HEK293T (cell line): ENCODE measurements at regions not wholly inside any gene's neighbourhood (a gene's known extent, or its start where the extent isn't known, plus 50 kb on each side); places are given as distances from the start of the nearest gene placed in this dataset.

Experiments used
- CTCF ChIA-PET: fragments of 350-600 bp; formaldehyde crosslinking; extraction: SDS; loops from one replicate; lab custom pipeline; 2021; ENCODE audit warnings: antibody characterized with exemption, inconsistent platforms; lab: Yijun Ruan, JAX
- POLR2A ChIA-PET: fragments of 350-600 bp; formaldehyde crosslinking; extraction: SDS; loops from one replicate; lab custom pipeline; 2020; ENCODE audit warnings: antibody characterized with exemption, inconsistent platforms; lab: Yijun Ruan, JAX
- DNase-seq: peaks from one replicate; pipeline ENCODE4 v3.0.0; 2012; ENCODE audit warnings: mixed read lengths; ENCODE audit errors: extremely low spot score
- ARNT ChIP-seq: fragments of 450-650 bp; IDR thresholded peaks from 2 replicates; pipeline ENCODE4 v1.6.1; 2017; ENCODE audit warnings: mild to moderate bottlenecking
- BHLHE40 ChIP-seq: fragments of 450-650 bp; IDR thresholded peaks from 2 replicates; pipeline ENCODE4 v1.6.1; 2016; ENCODE audit warnings: mild to moderate bottlenecking, moderate library complexity, borderline replicate concordance
- CTBP1 ChIP-seq: fragments of 450-650 bp; IDR thresholded peaks from 2 replicates; pipeline ENCODE4 v1.6.1; 2016; ENCODE audit warnings: borderline replicate concordance
- ELF4 ChIP-seq: fragments of 450-650 bp; IDR thresholded peaks from 2 replicates; pipeline ENCODE4 v1.6.1; 2017; ENCODE audit warnings: antibody characterized with exemption
- FOXA1 ChIP-seq: fragments of 450-650 bp; IDR thresholded peaks from 2 replicates; pipeline ENCODE4 v1.6.1; 2016; ENCODE audit warnings: mild to moderate bottlenecking
- FOXK2 ChIP-seq: fragments of 450-650 bp; IDR thresholded peaks from 2 replicates; pipeline ENCODE4 v1.6.1; 2016; ENCODE audit warnings: mild to moderate bottlenecking
- FOXM1 ChIP-seq: fragments of 450-650 bp; IDR thresholded peaks from 2 replicates; pipeline ENCODE4 v1.6.1; 2017; ENCODE audit warnings: mild to moderate bottlenecking, borderline replicate concordance
- HDGF ChIP-seq: fragments of 450-650 bp; IDR thresholded peaks from 2 replicates; pipeline ENCODE4 v1.6.1; 2017; ENCODE audit warnings: antibody characterized with exemption, borderline replicate concordance
- L3MBTL2 ChIP-seq: fragments of 450-650 bp; conservative IDR thresholded peaks from 2 replicates; pipeline ENCODE4 v1.6.1; 2016; ENCODE audit warnings: mild to moderate bottlenecking
- LEF1 ChIP-seq: fragments of 450-650 bp; IDR thresholded peaks from 2 replicates; pipeline ENCODE4 v1.6.1; 2017; ENCODE audit warnings: mild to moderate bottlenecking, borderline replicate concordance
- NFRKB ChIP-seq: fragments of 450-650 bp; IDR thresholded peaks from 2 replicates; pipeline ENCODE4 v1.6.1; 2016; ENCODE audit warnings: mild to moderate bottlenecking, moderate library complexity
- SP1 ChIP-seq: fragments of 450-650 bp; IDR thresholded peaks from 2 replicates; pipeline ENCODE4 v1.6.1; 2017
- SUZ12 ChIP-seq: fragments of 450-650 bp; IDR thresholded peaks from 2 replicates; pipeline ENCODE4 v1.6.1; 2016; ENCODE audit warnings: mild to moderate bottlenecking
- TARDBP ChIP-seq: fragments of 450-650 bp; IDR thresholded peaks from 2 replicates; pipeline ENCODE4 v1.6.1; 2016
- ZNF384 ChIP-seq: fragments of 450-650 bp; IDR thresholded peaks from 2 replicates; pipeline ENCODE4 v1.6.1; 2016
- TF ChIP-seq, protein P1 (sequence below): fragments of 450-650 bp; IDR thresholded peaks from 2 replicates; pipeline ENCODE4 v1.6.1; 2016

DNA sequence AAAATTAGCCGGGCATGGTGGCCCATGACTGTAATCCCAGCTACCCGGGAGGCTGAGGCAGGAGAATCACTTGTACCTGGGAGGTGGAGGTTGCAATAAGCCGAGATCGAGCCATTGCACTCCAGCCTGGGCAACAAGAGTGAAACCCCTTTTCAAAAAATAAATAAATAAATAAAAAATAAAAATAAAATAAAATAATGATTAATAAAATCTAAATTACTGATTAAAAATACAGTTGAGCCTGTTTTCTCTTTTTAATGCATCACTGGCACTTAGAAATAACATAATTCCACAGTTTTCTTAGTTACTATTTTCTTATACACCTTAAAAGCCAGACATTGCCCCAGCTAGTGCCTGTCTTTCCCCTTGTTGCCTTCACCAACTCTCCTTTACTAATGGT, 922.8 kb upstream of the GJE1 start:
- no peak for DNase-seq
- CTCF ChIA-PET: no interaction called here
- TF ChIP-seq SP1: no peak
- TF ChIP-seq LEF1: no peak
- no peak for TF ChIP-seq SUZ12
- no peak for TF ChIP-seq FOXM1
- TF ChIP-seq NFRKB: no peak
- no peak for TF ChIP-seq L3MBTL2
- TF ChIP-seq ELF4: no peak
- TF ChIP-seq ZNF384: no peak
- TF ChIP-seq HDGF: no peak
- TF ChIP-seq CTBP1: no peak
- no peak for TF ChIP-seq FOXK2
- TF ChIP-seq ARNT: no peak
- no peak for TF ChIP-seq BHLHE40
- TF ChIP-seq, protein P1, sequence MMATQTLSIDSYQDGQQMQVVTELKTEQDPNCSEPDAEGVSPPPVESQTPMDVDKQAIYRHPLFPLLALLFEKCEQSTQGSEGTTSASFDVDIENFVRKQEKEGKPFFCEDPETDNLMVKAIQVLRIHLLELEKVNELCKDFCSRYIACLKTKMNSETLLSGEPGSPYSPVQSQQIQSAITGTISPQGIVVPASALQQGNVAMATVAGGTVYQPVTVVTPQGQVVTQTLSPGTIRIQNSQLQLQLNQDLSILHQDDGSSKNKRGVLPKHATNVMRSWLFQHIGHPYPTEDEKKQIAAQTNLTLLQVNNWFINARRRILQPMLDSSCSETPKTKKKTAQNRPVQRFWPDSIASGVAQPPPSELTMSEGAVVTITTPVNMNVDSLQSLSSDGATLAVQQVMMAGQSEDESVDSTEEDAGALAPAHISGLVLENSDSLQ: no peak
- TF ChIP-seq TARDBP: no peak
- no peak for TF ChIP-seq FOXA1
- POLR2A ChIA-PET: no interaction called here

DNA sequence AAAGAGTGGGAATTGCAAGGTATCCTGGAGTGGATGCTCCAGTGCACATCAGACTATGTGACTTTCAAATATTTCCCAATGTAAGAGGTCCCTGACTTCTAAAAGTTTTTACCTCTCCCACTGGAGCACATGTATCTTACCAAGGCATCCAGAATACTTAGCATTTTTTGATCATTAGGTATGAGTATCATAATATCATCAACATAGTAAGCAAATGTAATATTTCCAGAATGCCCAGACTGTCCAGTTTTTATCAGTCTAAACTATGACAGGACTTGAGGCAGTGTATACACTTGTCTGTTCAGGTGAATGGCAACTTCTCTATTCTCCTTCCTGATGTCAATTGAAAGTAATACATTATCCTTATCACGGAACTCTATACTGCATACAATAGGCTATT, 924.6 kb upstream of the GJE1 start:
- CTCF ChIA-PET: no interaction called here
- POLR2A ChIA-PET: no interaction called here
- no peak for DNase-seq
- no peak for TF ChIP-seq NFRKB
- no peak for TF ChIP-seq SUZ12
- TF ChIP-seq, protein P1: no peak
- TF ChIP-seq ARNT: no peak
- TF ChIP-seq LEF1: no peak
- TF ChIP-seq TARDBP: no peak
- TF ChIP-seq CTBP1: no peak

DNA sequence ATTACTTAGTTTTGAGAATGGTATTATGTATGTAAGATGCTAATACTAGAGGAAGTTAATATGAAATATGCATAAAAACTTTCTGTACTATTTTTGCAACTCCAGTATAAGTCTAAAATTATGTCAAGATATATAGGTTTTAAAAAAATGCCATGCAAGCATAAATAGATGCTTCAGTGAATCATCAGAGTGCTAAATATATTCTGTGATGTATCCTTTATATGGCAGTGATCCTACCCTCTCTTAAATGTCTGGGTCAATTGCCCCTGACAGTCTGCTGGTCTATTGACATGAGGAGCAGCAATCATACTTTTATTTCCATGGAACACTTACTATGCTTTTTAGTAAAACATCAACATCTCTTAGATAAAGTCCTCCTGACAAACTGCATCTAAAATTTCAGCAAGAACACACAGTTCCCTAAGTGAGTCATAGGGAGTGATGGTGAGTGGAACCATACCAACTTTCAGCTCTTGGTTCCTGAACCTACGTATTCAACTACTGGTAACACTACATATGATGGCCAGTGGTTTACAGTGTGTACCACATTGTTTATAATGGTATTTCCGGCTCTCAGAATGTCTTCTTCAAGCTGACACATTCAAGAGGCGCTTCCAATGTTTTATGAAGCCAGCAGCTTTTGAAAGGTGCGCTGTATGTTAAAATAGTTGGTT, 928.7 kb upstream of the GJE1 start:
- DNase-seq: no peak
- POLR2A ChIA-PET: no interaction called here
- TF ChIP-seq FOXA1 (no peak), BHLHE40 (no peak), L3MBTL2 (no peak), FOXM1 (no peak), ELF4 (no peak), NFRKB (no peak), SUZ12 (no peak), LEF1 (no peak), SP1 (no peak), ZNF384 (no peak), TARDBP (no peak), CTBP1 (no peak), HDGF (no peak), FOXK2 (no peak), ARNT (no peak)
- TF ChIP-seq, protein P1: no peak
- CTCF ChIA-PET: no interaction called here

DNA sequence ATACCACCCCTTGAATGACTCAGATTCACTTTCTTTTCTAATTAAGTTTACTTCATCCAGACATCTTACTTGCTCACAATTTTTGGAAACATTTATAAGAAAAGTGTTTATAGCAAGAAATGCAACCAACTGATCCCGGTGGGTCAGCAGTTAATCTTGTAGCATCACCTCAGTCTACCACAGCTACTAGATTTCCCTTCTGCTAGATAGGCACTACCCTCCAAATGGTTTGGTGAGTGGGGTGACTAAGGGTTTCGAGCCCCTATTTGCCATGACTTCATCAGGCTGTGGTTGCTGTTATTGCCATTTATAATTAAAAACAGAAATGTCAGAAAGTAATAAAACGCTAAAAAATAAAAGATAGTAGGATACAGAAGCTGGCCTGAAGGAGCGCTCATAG, 930.1 kb upstream of the GJE1 start:
- no peak for DNase-seq
- POLR2A ChIA-PET: no interaction called here
- no peak for TF ChIP-seq CTBP1
- no peak for TF ChIP-seq L3MBTL2
- TF ChIP-seq SP1: no peak
- no peak for TF ChIP-seq FOXA1
- CTCF ChIA-PET: no interaction called here

DNA sequence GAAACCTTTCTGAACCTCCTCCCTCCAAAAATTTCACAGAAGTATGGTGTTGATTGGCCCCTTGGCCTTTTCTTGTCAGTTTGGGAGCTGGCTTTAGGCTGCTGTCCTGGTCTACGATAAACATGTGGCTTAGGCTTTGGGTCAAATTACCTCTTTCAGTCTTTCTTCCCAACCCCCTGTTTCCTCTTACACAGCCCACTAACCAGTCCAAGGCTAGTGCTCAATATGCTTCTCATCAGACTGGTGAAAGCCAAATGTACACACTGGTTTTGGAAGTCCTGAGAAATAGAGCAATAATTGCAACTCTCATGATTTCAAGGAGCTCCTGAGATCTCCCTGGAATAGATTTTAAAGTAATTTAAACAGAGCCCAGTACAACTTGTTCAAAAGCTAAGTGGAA, 933.7 kb upstream of the GJE1 start:
- DNase-seq: no peak
- no peak for TF ChIP-seq TARDBP
- no peak for TF ChIP-seq HDGF
- no peak for TF ChIP-seq ARNT
- no peak for TF ChIP-seq ELF4
- no peak for TF ChIP-seq FOXM1
- no peak for TF ChIP-seq ZNF384
- TF ChIP-seq SUZ12: no peak
- TF ChIP-seq L3MBTL2: no peak
- no peak for TF ChIP-seq FOXA1
- no peak for TF ChIP-seq CTBP1
- TF ChIP-seq NFRKB: no peak
- TF ChIP-seq LEF1: no peak
- TF ChIP-seq SP1: no peak
- TF ChIP-seq, protein P1: no peak
- CTCF ChIA-PET: no interaction called here
- POLR2A ChIA-PET: no interaction called here

DNA sequence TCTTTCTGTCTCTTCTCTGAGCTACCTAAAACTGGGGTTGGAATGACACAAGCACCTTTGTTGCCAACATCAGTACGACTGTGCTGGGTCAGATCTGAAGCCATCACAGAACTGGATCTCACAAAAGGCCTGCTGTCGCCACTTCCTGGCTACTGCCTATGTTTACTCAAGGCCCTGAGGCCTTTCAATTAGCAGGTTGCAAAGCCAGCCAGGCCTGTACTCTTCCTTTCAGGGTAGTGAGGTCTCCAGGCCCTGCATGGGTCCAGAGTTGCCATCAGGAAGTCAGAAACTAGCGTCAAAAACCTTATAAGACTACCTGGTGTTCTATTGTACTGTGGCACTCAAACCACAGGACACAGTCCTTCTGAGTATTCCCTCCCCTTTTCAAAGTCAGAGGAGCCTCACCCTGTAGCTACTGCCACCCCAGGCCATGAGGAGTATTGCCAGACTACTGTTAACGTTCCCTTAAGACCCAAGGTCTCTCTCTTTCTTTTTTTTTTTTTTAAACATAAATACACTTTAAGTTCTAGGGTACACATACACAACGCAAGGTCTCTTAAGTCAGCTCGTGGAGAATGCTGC, 937.4 kb upstream of the GJE1 start:
- POLR2A ChIA-PET: no interaction called here
- TF ChIP-seq ZNF384 (peak; percentile 14; the same call in 1 of the 2 replicates), ELF4 (no peak), HDGF (no peak)
- DNase-seq: no peak
- CTCF ChIA-PET: no interaction called here
